ENCODE measurements at regions not wholly inside any gene's neighbourhood (a gene's known extent, or its start where the extent isn't known, plus 50 kb on each side); places are given as distances from the start of the nearest gene placed in this dataset.

DNA sequence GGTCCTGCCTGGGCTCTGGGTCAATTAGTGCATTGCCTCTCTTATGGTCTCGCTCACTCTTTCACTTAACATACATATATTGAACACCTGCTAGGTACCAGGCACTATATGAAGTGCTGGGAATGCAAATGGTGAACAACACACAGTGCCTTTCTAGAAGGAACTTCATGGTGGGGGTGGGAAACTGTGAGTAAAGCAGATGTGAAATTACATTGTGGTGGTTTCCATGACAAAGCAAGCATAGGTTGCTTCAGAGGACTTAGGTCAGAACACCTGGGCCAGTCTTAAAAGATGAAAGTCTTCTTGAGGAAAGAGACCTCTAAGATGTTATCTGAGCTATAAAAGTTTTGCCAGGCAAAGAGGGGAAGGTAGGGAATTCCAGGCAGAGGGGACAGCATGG lies 231.3 kb downstream of the BUD13 start:
- no peak for TF ChIP-seq EP300 (IDR thresholded peaks at IDR 0.05)
- TF ChIP-seq RFX5 (IDR thresholded peaks at IDR 0.05): no peak
- TF ChIP-seq, protein P1, sequence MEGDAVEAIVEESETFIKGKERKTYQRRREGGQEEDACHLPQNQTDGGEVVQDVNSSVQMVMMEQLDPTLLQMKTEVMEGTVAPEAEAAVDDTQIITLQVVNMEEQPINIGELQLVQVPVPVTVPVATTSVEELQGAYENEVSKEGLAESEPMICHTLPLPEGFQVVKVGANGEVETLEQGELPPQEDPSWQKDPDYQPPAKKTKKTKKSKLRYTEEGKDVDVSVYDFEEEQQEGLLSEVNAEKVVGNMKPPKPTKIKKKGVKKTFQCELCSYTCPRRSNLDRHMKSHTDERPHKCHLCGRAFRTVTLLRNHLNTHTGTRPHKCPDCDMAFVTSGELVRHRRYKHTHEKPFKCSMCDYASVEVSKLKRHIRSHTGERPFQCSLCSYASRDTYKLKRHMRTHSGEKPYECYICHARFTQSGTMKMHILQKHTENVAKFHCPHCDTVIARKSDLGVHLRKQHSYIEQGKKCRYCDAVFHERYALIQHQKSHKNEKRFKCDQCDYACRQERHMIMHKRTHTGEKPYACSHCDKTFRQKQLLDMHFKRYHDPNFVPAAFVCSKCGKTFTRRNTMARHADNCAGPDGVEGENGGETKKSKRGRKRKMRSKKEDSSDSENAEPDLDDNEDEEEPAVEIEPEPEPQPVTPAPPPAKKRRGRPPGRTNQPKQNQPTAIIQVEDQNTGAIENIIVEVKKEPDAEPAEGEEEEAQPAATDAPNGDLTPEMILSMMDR (IDR thresholded peaks at IDR 0.05): no peak
- no peak for TF ChIP-seq CEBPB (IDR thresholded peaks at IDR 0.05)
- no peak for TF ChIP-seq POLR2A (IDR thresholded peaks at IDR 0.05; ENCODE audit: low read length)
- no peak for TF ChIP-seq CBX2 (IDR thresholded peaks at IDR 0.05; ENCODE audit: borderline replicate concordance, low read depth)
